Endodermal cell (in vitro differentiated cells): ENCODE measurements at regions not wholly inside any gene's neighbourhood (a gene's known extent, or its start where the extent isn't known, plus 50 kb on each side); places are given as distances from the start of the nearest gene placed in this dataset.

Experiments used
- DNase-seq: peaks from one replicate; pipeline ENCODE4 v3.0.0-alpha.2; 2017
- H3K27ac ChIP-seq: 2 replicates; pipeline ENCODE4 v1.5.1; 2013; ENCODE audit warnings: mild to moderate bottlenecking, low read depth, low read length, moderate library complexity
- H3K27me3 ChIP-seq: 2 replicates; pipeline ENCODE4 v1.6.1; 2013; ENCODE audit warnings: mild to moderate bottlenecking, low read length, moderate library complexity; ENCODE audit not compliant: insufficient read depth, control insufficient read depth, poor library complexity, severe bottlenecking
- H3K36me3 ChIP-seq: 2 replicates; pipeline ENCODE4 v1.7.0; 2013; ENCODE audit warnings: mild to moderate bottlenecking, low read length, moderate library complexity; ENCODE audit not compliant: control insufficient read depth, insufficient read depth
- H3K4me1 ChIP-seq: one replicate; pipeline ENCODE4 v1.7.0; 2013; ENCODE audit warnings: low read length; ENCODE audit not compliant: control insufficient read depth, insufficient read depth
- H3K4me3 ChIP-seq: 2 replicates; pipeline ENCODE4 v1.5.1; 2013; ENCODE audit warnings: mild to moderate bottlenecking, low read length, moderate library complexity
- H3K9ac ChIP-seq: 2 replicates; pipeline ENCODE4 v1.6.1; 2013; ENCODE audit warnings: mild to moderate bottlenecking, low read length, moderate library complexity; ENCODE audit not compliant: poor library complexity, severe bottlenecking; ENCODE audit errors: extremely low read depth
- H3K9me3 ChIP-seq: 2 replicates; pipeline ENCODE4 v1.6.1; 2013; ENCODE audit warnings: mild to moderate bottlenecking, low read length, moderate library complexity; ENCODE audit not compliant: control insufficient read depth
- H3K27ac Mint-ChIP-seq: 2 replicates; pipeline ENCODE4 v1.8.0; 2020; ENCODE audit warnings: mixed read lengths
- H3K27me3 Mint-ChIP-seq: 2 replicates; pipeline ENCODE4 v1.8.0; 2021; ENCODE audit warnings: mild to moderate bottlenecking, mixed read lengths; ENCODE audit not compliant: insufficient read depth
- H3K36me3 Mint-ChIP-seq: 2 replicates; pipeline ENCODE4 v1.8.0; 2020; ENCODE audit warnings: low read depth, mixed read lengths
- H3K4me1 Mint-ChIP-seq: 2 replicates; pipeline ENCODE4 v1.8.0; 2020; ENCODE audit warnings: mixed read lengths
- H3K4me3 Mint-ChIP-seq: 2 replicates; pipeline ENCODE4 v1.8.0; 2020; ENCODE audit warnings: mild to moderate bottlenecking, moderate library complexity, mixed read lengths
- H3K9me3 Mint-ChIP-seq: 2 replicates; pipeline ENCODE4 v1.8.0; 2020; ENCODE audit warnings: mild to moderate bottlenecking, mixed read lengths
- CTCF ChIP-seq: fragments of 200-600 bp; sonication (generic); conservative IDR thresholded peaks from 2 replicates; pipeline ENCODE4 v1.5.0; 2021; ENCODE audit warnings: antibody characterized with exemption, mild to moderate bottlenecking
- WGBS, 2 experiments: methylation state at CpG; one replicate each; pipeline versions ENCODE4 v1.1.5 to v1.1.7; 2013; ENCODE audit warnings: missing lambda C conversion rate in 2 of 2, mixed read lengths in 1 of 2; ENCODE audit not compliant: insufficient coverage in 1 of 2, insufficient read length in 1 of 2; 5-methylcytosine and 5-hydroxymethylcytosine counted together

- H3K4me1 Mint-ChIP-seq = peaks cover 23% of the 10 kb centered on the region
- TF ChIP-seq CTCF = no peak
- H3K27me3 Mint-ChIP-seq = peaks cover 6% of the 10 kb centered on the region
- 88% methylated on average over 9 of the region's 9 CpGs; no CpG with 5 or more reads in 1 of the 2 experiments for WGBS, 2 experiments
- no peaks in the 10 kb centered on the region for H3K4me1 ChIP-seq
- no peak for DNase-seq
- no peak overlapping the region for H3K27ac ChIP-seq
- H3K27ac Mint-ChIP-seq = no peak overlapping the region
- no peak overlapping the region for H3K4me3 ChIP-seq
- no peak overlapping the region for H3K4me3 Mint-ChIP-seq
- H3K9ac ChIP-seq = no peak overlapping the region
- H3K9me3 Mint-ChIP-seq = no peaks in the 10 kb centered on the region
- H3K36me3 ChIP-seq = no peaks in the 10 kb centered on the region
- H3K36me3 Mint-ChIP-seq = no peaks in the 10 kb centered on the region
- no peaks in the 10 kb centered on the region for H3K27me3 ChIP-seq
- H3K9me3 ChIP-seq = no peaks in the 10 kb centered on the region
Observed at GRCh38 chr7:61111-61510, 131.3 kb upstream of the FAM20C start.

- no peak overlapping the region for H3K9ac ChIP-seq
- H3K4me1 Mint-ChIP-seq = peaks cover 16% of the 10 kb centered on the region
- no peak overlapping the region for H3K4me3 ChIP-seq
- no peaks in the 10 kb centered on the region for H3K36me3 ChIP-seq
- WGBS, 2 experiments = 82 to 92% methylated on average over 12 to 18 of the region's 18 CpGs
- DNase-seq = no peak
- no peak for TF ChIP-seq CTCF
- H3K9me3 Mint-ChIP-seq = no peaks in the 10 kb centered on the region
- no peak overlapping the region for H3K4me3 Mint-ChIP-seq
- no peak overlapping the region for H3K27ac ChIP-seq
- no peaks in the 10 kb centered on the region for H3K36me3 Mint-ChIP-seq
- no peaks in the 10 kb centered on the region for H3K27me3 ChIP-seq
- no peaks in the 10 kb centered on the region for H3K9me3 ChIP-seq
- no peak overlapping the region for H3K27ac Mint-ChIP-seq
- peaks cover 6% of the 10 kb centered on the region for H3K27me3 Mint-ChIP-seq
- H3K4me1 ChIP-seq = no peaks in the 10 kb centered on the region
Observed at GRCh38 chr7:61576-62360, 130.6 kb upstream of the FAM20C start.

GRCh38 chr7:62361-63116, 129.8 kb upstream of the FAM20C start:
- Mint-ChIP-seq H3K36me3 (no peaks in the 10 kb centered on the region), H3K9me3 (no peaks in the 10 kb centered on the region), H3K27ac (no peak overlapping the region), H3K4me1 (peaks cover 16% of the 10 kb centered on the region), H3K4me3 (no peak overlapping the region), H3K27me3 (peaks cover 6% of the 10 kb centered on the region)
- TF ChIP-seq CTCF = no peak
- no peak overlapping the region for H3K9ac ChIP-seq
- no peak overlapping the region for H3K4me3 ChIP-seq
- H3K36me3 ChIP-seq = no peaks in the 10 kb centered on the region
- DNase-seq = no peak
- no peaks in the 10 kb centered on the region for H3K27me3 ChIP-seq
- 91 to 92% methylated on average over 18 to 26 of the region's 26 CpGs for WGBS, 2 experiments
- H3K4me1 ChIP-seq = no peaks in the 10 kb centered on the region
- H3K27ac ChIP-seq = no peak overlapping the region
- H3K9me3 ChIP-seq = no peaks in the 10 kb centered on the region
